HEK293 (cell line): ENCODE measurements at regions not wholly inside any gene's neighbourhood (a gene's known extent, or its start where the extent isn't known, plus 50 kb on each side); places are given as distances from the start of the nearest gene placed in this dataset.

Experiments
- CTCF ChIA-PET: fragments of 350-600 bp; formaldehyde crosslinking; extraction: SDS; loops from one replicate; lab custom pipeline; 2021; ENCODE audit warnings: antibody characterized with exemption; lab: Yijun Ruan, JAX
- POLR2A ChIA-PET: fragments of 300-600 bp; formaldehyde crosslinking; extraction: SDS; loops from one replicate; lab custom pipeline; 2020; ENCODE audit warnings: antibody characterized with exemption, inconsistent platforms; lab: Yijun Ruan, JAX
- H3K27ac ChIP-seq: fragments of 200-500 bp; sonication (Bioruptor generic); 2 replicates; pipeline ENCODE4 v1.5.1; 2014; ENCODE audit warnings: low read depth, low read length, control low read depth, inconsistent platforms; ENCODE audit errors: extremely low read depth
- H3K36me3 ChIP-seq, 2 experiments: fragments of 200-500 bp in 1 of 2; sonication (Bioruptor generic) in 1 of 2; 1 replicate in 1 of 2; 2 replicates in 1 of 2; pipeline ENCODE4 v1.5.1; 2014 to 2017; ENCODE audit warnings: inconsistent platforms in 2 of 2, low read length in 2 of 2; ENCODE audit not compliant: control insufficient read depth in 2 of 2, insufficient read depth in 1 of 2
- H3K4me1 ChIP-seq: fragments of 200-500 bp; sonication (Bioruptor generic); 2 replicates; pipeline ENCODE4 v1.5.1; 2014; ENCODE audit warnings: mild to moderate bottlenecking, low read length, inconsistent platforms; ENCODE audit not compliant: control insufficient read depth, insufficient read depth
- H3K4me3 ChIP-seq: 2 replicates; pipeline ENCODE4 v1.5.1; 2011; ENCODE audit warnings: low read depth, mild to moderate bottlenecking, control low read depth, low read length, moderate library complexity
- H3K9me3 ChIP-seq: fragments of 200-500 bp; sonication (Bioruptor generic); 2 replicates; pipeline ENCODE4 v1.5.1; 2014; ENCODE audit warnings: low read depth, low read length, inconsistent platforms; ENCODE audit not compliant: control insufficient read depth, insufficient read depth
- GLIS1 ChIP-seq: fragments of 450-650 bp; formaldehyde crosslinking; IDR thresholded peaks from 2 replicates; pipeline ENCODE4 v1.5.1; 2016; ENCODE audit warnings: missing biosample characterization, missing genetic modification characterization
- KLF8 ChIP-seq: fragments of 450-650 bp; formaldehyde crosslinking; IDR thresholded peaks from 2 replicates; pipeline ENCODE4 v1.5.1; 2016; ENCODE audit warnings: missing biosample characterization, missing genetic modification characterization
- OSR2 ChIP-seq: fragments of 450-650 bp; formaldehyde crosslinking; IDR thresholded peaks from 2 replicates; pipeline ENCODE4 v1.5.1; 2016; ENCODE audit warnings: missing biosample characterization, missing genetic modification characterization
- SETDB1 ChIP-seq: IDR thresholded peaks from one replicate; pipeline ENCODE4 v1.6.1; 2017; ENCODE audit warnings: mild to moderate bottlenecking, low read length, moderate library complexity, mixed read lengths; ENCODE audit not compliant: insufficient read length
- ZBTB17 ChIP-seq: fragments of 450-650 bp; formaldehyde crosslinking; IDR thresholded peaks from 2 replicates; pipeline ENCODE4 v1.5.1; 2016; ENCODE audit warnings: missing biosample characterization, missing genetic modification characterization
- ZBTB7A ChIP-seq: fragments of 450-650 bp; formaldehyde crosslinking; IDR thresholded peaks from 2 replicates; pipeline ENCODE4 v1.5.1; 2016; ENCODE audit warnings: low read depth, missing biosample characterization, missing genetic modification characterization
- ZFHX2 ChIP-seq: fragments of 450-650 bp; formaldehyde crosslinking; conservative IDR thresholded peaks from 2 replicates; pipeline ENCODE4 v1.5.1; 2016; ENCODE audit warnings: missing biosample characterization, missing genetic modification characterization
- ZFP3 ChIP-seq: fragments of 450-650 bp; formaldehyde crosslinking; IDR thresholded peaks from 2 replicates; pipeline ENCODE4 v1.5.1; 2016; ENCODE audit warnings: low read depth, missing biosample characterization, missing genetic modification characterization
- ZNF146 ChIP-seq: fragments of 450-650 bp; formaldehyde crosslinking; IDR thresholded peaks from 2 replicates; pipeline ENCODE4 v1.5.1; 2016; ENCODE audit warnings: missing biosample characterization, missing genetic modification characterization
- ZNF157 ChIP-seq: fragments of 450-650 bp; formaldehyde crosslinking; IDR thresholded peaks from 2 replicates; pipeline ENCODE4 v1.5.1; 2016; ENCODE audit warnings: missing biosample characterization, missing genetic modification characterization
- ZNF169 ChIP-seq: fragments of 450-650 bp; formaldehyde crosslinking; IDR thresholded peaks from 2 replicates; pipeline ENCODE4 v1.5.1; 2016; ENCODE audit warnings: missing biosample characterization, missing genetic modification characterization
- ZNF175 ChIP-seq: fragments of 450-650 bp; formaldehyde crosslinking; IDR thresholded peaks from 2 replicates; pipeline ENCODE4 v1.5.1; 2016; ENCODE audit warnings: missing biosample characterization, missing genetic modification characterization
- ZNF184 ChIP-seq: fragments of 450-650 bp; IDR thresholded peaks from 2 replicates; pipeline ENCODE4 v1.5.1; 2018; ENCODE audit warnings: missing biosample characterization, mild to moderate bottlenecking, missing genetic modification characterization
- ZNF19 ChIP-seq: fragments of 450-650 bp; formaldehyde crosslinking; IDR thresholded peaks from 2 replicates; pipeline ENCODE4; 2016; ENCODE audit warnings: missing biosample characterization, missing genetic modification characterization, low read depth
- ZNF2 ChIP-seq: fragments of 450-650 bp; formaldehyde crosslinking; IDR thresholded peaks from 2 replicates; pipeline ENCODE4 v1.5.1; 2016; ENCODE audit warnings: missing biosample characterization, missing genetic modification characterization
- ZNF202 ChIP-seq: fragments of 450-650 bp; formaldehyde crosslinking; IDR thresholded peaks from 2 replicates; pipeline ENCODE4 v1.5.1; 2016; ENCODE audit warnings: missing biosample characterization, missing genetic modification characterization, borderline replicate concordance
- ZNF354C ChIP-seq: fragments of 450-650 bp; formaldehyde crosslinking; IDR thresholded peaks from 2 replicates; pipeline ENCODE4 v1.5.1; 2016; ENCODE audit warnings: missing biosample characterization, missing genetic modification characterization, low read depth, borderline replicate concordance
- ZNF366 ChIP-seq: fragments of 450-650 bp; formaldehyde crosslinking; conservative IDR thresholded peaks from 2 replicates; pipeline ENCODE4 v1.5.1; 2016; ENCODE audit warnings: missing biosample characterization, missing genetic modification characterization
- ZNF426 ChIP-seq: fragments of 450-650 bp; formaldehyde crosslinking; IDR thresholded peaks from 2 replicates; pipeline ENCODE4 v1.5.1; 2017; ENCODE audit warnings: missing biosample characterization, missing genetic modification characterization, mild to moderate bottlenecking, inconsistent platforms, moderate library complexity
- ZNF473 ChIP-seq: fragments of 450-650 bp; formaldehyde crosslinking; IDR thresholded peaks from 2 replicates; pipeline ENCODE4 v1.5.1; 2017; ENCODE audit warnings: missing biosample characterization, missing genetic modification characterization
- ZNF514 ChIP-seq: fragments of 450-650 bp; formaldehyde crosslinking; IDR thresholded peaks from 2 replicates; pipeline ENCODE4 v1.5.1; 2016; ENCODE audit warnings: missing biosample characterization, missing genetic modification characterization
- ZNF558 ChIP-seq: fragments of 450-650 bp; formaldehyde crosslinking; IDR thresholded peaks from 2 replicates; pipeline ENCODE4 v1.5.1; 2016; ENCODE audit warnings: missing biosample characterization, missing genetic modification characterization
- ZNF596 ChIP-seq: fragments of 450-650 bp; IDR thresholded peaks from 2 replicates; pipeline ENCODE4 v1.5.0; 2018; ENCODE audit warnings: missing biosample characterization, mild to moderate bottlenecking, missing genetic modification characterization, moderate library complexity
- ZNF621 ChIP-seq: fragments of 450-650 bp; formaldehyde crosslinking; IDR thresholded peaks from 2 replicates; pipeline ENCODE4 v1.5.1; 2017; ENCODE audit warnings: missing biosample characterization, missing genetic modification characterization
- ZNF664 ChIP-seq: fragments of 450-650 bp; formaldehyde crosslinking; IDR thresholded peaks from 2 replicates; pipeline ENCODE4 v1.5.1; 2016; ENCODE audit warnings: missing biosample characterization, missing genetic modification characterization
- ZNF707 ChIP-seq: fragments of 450-650 bp; formaldehyde crosslinking; IDR thresholded peaks from 2 replicates; pipeline ENCODE4 v1.5.1; 2016; ENCODE audit warnings: missing biosample characterization, missing genetic modification characterization
- ZNF777 ChIP-seq: fragments of 450-650 bp; formaldehyde crosslinking; IDR thresholded peaks from 2 replicates; pipeline ENCODE4 v1.5.1; 2017; ENCODE audit warnings: missing biosample characterization, missing genetic modification characterization, borderline replicate concordance
- ZNF792 ChIP-seq: fragments of 450-650 bp; formaldehyde crosslinking; IDR thresholded peaks from 2 replicates; pipeline ENCODE4 v1.5.1; 2016; ENCODE audit warnings: missing biosample characterization, missing genetic modification characterization
- ZNF843 ChIP-seq: fragments of 450-650 bp; formaldehyde crosslinking; IDR thresholded peaks from 2 replicates; pipeline ENCODE4 v1.5.1; 2016; ENCODE audit warnings: missing biosample characterization, missing genetic modification characterization
- ZSCAN16 ChIP-seq: fragments of 450-650 bp; formaldehyde crosslinking; IDR thresholded peaks from 2 replicates; pipeline ENCODE4 v1.5.1; 2016; ENCODE audit warnings: missing biosample characterization, missing genetic modification characterization
- ZSCAN30 ChIP-seq: fragments of 450-650 bp; IDR thresholded peaks from 2 replicates; pipeline ENCODE4 v1.5.1; 2018; ENCODE audit warnings: missing biosample characterization, mild to moderate bottlenecking, missing genetic modification characterization, moderate library complexity
- TF ChIP-seq, protein P1 (sequence below): fragments of 450-650 bp; formaldehyde crosslinking; IDR thresholded peaks from 2 replicates; pipeline ENCODE4 v1.5.1; 2016; ENCODE audit warnings: missing biosample characterization, missing genetic modification characterization
- TF ChIP-seq, protein P2 (sequence below): fragments of 450-650 bp; formaldehyde crosslinking; IDR thresholded peaks from 2 replicates; pipeline ENCODE4 v1.5.1; 2016; ENCODE audit warnings: missing biosample characterization, missing genetic modification characterization
- TF ChIP-seq, protein P3 (sequence below): fragments of 450-650 bp; formaldehyde crosslinking; IDR thresholded peaks from 2 replicates; pipeline ENCODE4 v1.5.1; 2016; ENCODE audit warnings: missing biosample characterization, missing genetic modification characterization, borderline replicate concordance

DNA sequence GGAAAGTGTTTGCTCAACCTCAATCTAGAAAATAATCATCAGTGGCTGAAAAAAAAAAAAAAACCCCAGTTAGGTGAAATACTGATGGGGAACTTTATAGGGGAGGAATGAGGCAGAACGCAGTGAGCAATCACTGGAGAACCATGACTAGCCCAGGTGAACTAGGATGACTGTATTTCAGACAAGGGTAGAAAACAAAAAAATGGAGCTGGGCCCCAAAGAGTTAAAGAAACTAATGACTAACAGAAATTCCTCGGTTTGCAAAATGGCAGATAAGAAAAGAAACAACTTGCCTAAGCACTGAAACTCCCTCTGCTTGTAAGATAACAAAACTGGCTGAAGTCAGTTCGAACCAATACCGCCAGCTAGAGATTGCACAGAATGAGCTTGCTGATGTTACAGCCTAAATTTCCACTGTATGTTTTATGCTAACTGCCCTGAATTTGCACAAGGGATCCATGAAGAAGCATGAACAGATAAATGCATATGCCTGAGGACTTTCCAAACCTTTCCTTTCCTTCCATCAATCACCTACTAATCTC lies 245.9 kb downstream of the METTL4 start:
- Histone ChIP-seq H3K4me1 (no peaks in the 10 kb centered on the region; the same call in 1 of the 2 replicates), H3K4me3 (no peak overlapping the region), H3K27ac (no peak overlapping the region), H3K36me3 (no peaks in the 10 kb centered on the region), H3K9me3 (no peaks in the 10 kb centered on the region)
- ChIA-PET CTCF (interaction anchor here (1.5 kb wide), 2 partner anchors 11 to 217 kb away, joined by 5 read pairs; no protein-coding TSS in a partner anchor), POLR2A (no interaction called here)
- TF ChIP-seq ZNF157 (tag by site-specific recombination) (no peak), ZNF169 (tag by site-specific recombination) (no peak), ZFP3 (tag by site-specific recombination) (no peak), ZFHX2 (tag by site-specific recombination) (no peak), ZNF175 (tag by site-specific recombination) (no peak), ZNF19 (tag by site-specific recombination) (no peak), OSR2 (tag by site-specific recombination) (no peak), ZNF202 (no peak), ZNF514 (tag by site-specific recombination) (no peak), ZNF146 (tag by site-specific recombination) (no peak), KLF8 (tag by site-specific recombination) (no peak), ZNF473 (tag by site-specific recombination) (no peak), ZNF426 (no peak)

DNA sequence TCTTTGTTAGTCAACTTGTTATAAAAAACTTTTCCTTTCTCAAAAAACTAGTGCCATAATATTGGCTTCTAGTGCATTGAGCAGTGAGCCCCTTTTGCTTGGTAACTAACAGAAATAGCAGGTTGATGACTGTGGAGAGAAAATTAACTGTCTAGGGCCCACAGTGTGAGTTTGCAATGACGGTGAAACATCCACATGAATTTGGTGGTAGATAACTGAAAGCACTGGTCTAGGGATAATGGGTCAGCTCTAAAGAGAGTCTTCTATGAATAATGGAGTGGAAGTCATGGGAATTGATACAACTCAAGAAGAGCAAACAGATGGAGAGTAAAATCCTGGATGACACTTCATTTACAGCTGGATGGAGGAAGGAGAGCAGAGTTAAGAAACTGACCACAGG lies 245.4 kb downstream of the METTL4 start:
- CTCF ChIA-PET, result interaction anchor here (1.5 kb wide), 1 partner anchor 216 kb away, joined by 5 read pairs; no protein-coding TSS in a partner anchor
- H3K27ac ChIP-seq, result no peak overlapping the region
- POLR2A ChIA-PET, result no interaction called here

DNA sequence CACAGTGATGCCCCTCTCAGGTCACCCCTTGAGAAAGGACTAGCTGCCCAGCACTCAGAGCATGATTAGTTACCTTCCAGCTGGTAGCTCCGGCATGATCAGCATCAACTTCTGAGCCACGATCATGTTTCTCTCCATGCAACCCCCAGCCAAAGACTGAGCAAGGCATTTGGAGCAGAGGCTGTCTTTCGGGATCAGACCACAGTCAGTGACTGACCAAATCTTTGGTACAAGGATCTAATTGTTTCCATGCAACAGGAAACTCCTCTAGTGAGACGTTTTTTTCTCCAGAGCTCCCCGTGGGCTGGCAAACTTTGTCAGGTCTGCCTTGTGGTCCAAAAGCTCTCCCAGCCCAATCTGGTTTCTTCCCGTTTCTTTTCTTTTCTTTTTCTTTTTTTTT lies 244.3 kb downstream of the METTL4 start:
- Histone ChIP-seq H3K36me3 (no peaks in the 10 kb centered on the region), H3K9me3 (no peaks in the 10 kb centered on the region), H3K4me1 (peaks cover 4% of the 10 kb centered on the region; the same call in 1 of the 2 replicates), H3K4me3 (no peak overlapping the region), H3K27ac (no peak overlapping the region)
- CTCF ChIA-PET, result interaction anchor here (0.6 to 0.8 kb wide), 2 partner anchors 214 to 227 kb away, joined by 3 read pairs; no protein-coding TSS in a partner anchor
- POLR2A ChIA-PET, result no interaction called here
- TF ChIP-seq ZSCAN16 (tag by site-specific recombination) (no peak), ZNF621 (tag by site-specific recombination) (no peak), ZNF2 (tag by site-specific recombination) (no peak), ZNF792 (tag by site-specific recombination) (no peak), ZBTB17 (tag by site-specific recombination) (no peak), KLF8 (tag by site-specific recombination) (no peak), ZNF843 (tag by site-specific recombination) (no peak)
- TF ChIP-seq, protein P1, sequence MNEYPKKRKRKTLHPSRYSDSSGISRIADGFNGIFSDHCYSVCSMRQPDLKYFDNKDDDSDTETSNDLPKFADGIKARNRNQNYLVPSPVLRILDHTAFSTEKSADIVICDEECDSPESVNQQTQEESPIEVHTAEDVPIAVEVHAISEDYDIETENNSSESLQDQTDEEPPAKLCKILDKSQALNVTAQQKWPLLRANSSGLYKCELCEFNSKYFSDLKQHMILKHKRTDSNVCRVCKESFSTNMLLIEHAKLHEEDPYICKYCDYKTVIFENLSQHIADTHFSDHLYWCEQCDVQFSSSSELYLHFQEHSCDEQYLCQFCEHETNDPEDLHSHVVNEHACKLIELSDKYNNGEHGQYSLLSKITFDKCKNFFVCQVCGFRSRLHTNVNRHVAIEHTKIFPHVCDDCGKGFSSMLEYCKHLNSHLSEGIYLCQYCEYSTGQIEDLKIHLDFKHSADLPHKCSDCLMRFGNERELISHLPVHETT, result no peak
- TF ChIP-seq, protein P2, sequence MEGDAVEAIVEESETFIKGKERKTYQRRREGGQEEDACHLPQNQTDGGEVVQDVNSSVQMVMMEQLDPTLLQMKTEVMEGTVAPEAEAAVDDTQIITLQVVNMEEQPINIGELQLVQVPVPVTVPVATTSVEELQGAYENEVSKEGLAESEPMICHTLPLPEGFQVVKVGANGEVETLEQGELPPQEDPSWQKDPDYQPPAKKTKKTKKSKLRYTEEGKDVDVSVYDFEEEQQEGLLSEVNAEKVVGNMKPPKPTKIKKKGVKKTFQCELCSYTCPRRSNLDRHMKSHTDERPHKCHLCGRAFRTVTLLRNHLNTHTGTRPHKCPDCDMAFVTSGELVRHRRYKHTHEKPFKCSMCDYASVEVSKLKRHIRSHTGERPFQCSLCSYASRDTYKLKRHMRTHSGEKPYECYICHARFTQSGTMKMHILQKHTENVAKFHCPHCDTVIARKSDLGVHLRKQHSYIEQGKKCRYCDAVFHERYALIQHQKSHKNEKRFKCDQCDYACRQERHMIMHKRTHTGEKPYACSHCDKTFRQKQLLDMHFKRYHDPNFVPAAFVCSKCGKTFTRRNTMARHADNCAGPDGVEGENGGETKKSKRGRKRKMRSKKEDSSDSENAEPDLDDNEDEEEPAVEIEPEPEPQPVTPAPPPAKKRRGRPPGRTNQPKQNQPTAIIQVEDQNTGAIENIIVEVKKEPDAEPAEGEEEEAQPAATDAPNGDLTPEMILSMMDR (tag by site-specific recombination), result no peak

More for the DNA sequence above, 245.4 kb downstream of the METTL4 start:
- TF ChIP-seq ZNF596 (tag by site-specific recombination) (no peak), ZNF184 (tag by site-specific recombination) (no peak), GLIS1 (no peak), ZNF354C (no peak), ZBTB7A (tag by site-specific recombination) (no peak), ZSCAN30 (tag by site-specific recombination) (no peak), ZNF707 (tag by site-specific recombination) (no peak), SETDB1 (no peak), ZNF664 (tag by site-specific recombination) (no peak), ZNF169 (tag by site-specific recombination) (no peak), ZNF366 (tag by site-specific recombination) (no peak), ZNF558 (tag by site-specific recombination) (no peak), ZNF777 (no peak)
- TF ChIP-seq, protein P3, sequence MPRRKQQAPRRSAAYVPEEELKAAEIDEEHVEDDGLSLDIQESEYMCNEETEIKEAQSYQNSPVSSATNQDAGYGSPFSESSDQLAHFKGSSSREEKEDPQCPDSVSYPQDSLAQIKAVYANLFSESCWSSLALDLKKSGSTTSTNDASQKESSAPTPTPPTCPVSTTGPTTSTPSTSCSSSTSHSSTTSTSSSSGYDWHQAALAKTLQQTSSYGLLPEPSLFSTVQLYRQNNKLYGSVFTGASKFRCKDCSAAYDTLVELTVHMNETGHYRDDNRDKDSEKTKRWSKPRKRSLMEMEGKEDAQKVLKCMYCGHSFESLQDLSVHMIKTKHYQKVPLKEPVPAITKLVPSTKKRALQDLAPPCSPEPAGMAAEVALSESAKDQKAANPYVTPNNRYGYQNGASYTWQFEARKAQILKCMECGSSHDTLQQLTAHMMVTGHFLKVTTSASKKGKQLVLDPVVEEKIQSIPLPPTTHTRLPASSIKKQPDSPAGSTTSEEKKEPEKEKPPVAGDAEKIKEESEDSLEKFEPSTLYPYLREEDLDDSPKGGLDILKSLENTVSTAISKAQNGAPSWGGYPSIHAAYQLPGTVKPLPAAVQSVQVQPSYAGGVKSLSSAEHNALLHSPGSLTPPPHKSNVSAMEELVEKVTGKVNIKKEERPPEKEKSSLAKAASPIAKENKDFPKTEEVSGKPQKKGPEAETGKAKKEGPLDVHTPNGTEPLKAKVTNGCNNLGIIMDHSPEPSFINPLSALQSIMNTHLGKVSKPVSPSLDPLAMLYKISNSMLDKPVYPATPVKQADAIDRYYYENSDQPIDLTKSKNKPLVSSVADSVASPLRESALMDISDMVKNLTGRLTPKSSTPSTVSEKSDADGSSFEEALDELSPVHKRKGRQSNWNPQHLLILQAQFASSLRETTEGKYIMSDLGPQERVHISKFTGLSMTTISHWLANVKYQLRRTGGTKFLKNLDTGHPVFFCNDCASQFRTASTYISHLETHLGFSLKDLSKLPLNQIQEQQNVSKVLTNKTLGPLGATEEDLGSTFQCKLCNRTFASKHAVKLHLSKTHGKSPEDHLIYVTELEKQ, result no peak
- H3K9me3 ChIP-seq, result no peaks in the 10 kb centered on the region
- H3K4me3 ChIP-seq, result no peak overlapping the region
- H3K4me1 ChIP-seq, result peaks cover 4% of the 10 kb centered on the region; the same call in 1 of the 2 replicates
- no peaks in the 10 kb centered on the region for H3K36me3 ChIP-seq
